ENCODE measurements at regions not wholly inside any gene's neighbourhood (a gene's known extent, or its start where the extent isn't known, plus 50 kb on each side); places are given as distances from the start of the nearest gene placed in this dataset.
"Not testable (repeated sequence)": the region's sequence is repeated elsewhere in the genome, so short reads cannot be mapped to it uniquely, and the experiment has no call there.

DNA sequence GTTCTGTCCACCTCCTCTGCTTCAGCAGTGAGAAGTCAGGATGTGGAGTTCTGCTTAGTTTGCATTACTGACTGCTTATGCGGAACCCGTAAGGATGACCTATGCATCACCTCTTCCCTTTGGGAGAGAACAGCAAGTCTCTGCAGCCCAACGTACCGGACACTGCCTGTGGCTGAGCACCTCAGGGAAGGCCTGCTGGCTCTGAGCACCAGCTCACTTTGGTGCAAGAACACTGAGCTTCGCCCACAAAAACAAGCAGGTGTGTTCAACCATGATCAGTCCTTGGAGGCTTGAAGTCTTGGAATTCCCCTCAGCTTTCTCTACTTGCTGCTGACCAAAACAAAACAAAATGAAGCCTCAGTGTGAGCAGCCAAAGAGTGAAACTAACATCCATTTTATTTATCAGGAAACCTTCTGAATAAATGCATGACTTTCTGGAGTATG lies 52.7 kb upstream of the NCK2 start:
- no peak for DNase-seq (ENCODE audit: low spot score in 2 of 2)

DNA sequence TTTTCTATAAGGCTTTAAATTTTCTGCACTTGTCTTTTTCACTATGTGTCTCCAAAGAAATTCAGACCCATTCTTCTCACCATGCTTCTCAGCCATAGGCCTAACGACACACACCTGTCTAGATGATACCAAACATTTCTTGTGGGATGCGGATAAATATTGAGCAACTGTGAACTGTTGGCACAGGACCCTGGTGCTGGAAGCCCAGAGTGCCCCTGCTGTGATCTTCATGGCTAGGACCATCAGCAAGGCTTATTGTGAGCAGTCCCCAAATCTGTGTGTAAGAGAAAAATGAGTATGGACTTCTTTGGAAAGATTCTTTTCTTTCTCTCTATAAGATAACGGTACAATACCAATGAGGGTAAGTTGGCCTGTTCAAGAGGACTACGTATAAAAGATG lies 54.1 kb upstream of the NCK2 start:
- FAIRE-seq = no peak

More for the DNA sequence above, 52.7 kb upstream of the NCK2 start:
- FAIRE-seq = no peak

DNA sequence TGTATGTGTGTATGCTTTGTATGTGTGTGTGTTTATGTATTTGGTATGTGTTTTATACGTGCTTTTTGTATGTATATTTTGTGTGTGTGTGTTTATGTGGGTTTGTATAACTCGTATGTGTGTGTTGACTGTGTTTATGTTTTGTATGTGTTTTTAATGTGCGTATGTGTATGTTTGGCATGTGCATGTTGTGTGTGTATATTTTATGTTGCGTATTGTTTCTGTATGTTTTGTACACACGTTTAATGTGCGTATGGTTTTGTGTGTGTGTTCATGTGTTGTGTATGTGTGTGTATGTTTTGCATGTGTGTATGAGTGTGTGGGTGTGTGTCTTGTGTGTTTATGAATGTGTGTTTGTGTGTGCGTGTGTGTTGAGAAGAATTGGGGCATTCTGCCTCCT lies 55.2 kb upstream of the NCK2 start:
- DNase-seq (ENCODE audit: low spot score in 2 of 2) = no peak

More for the DNA sequence above, 54.1 kb upstream of the NCK2 start:
- no peak for DNase-seq (ENCODE audit: low spot score in 2 of 2)

DNA sequence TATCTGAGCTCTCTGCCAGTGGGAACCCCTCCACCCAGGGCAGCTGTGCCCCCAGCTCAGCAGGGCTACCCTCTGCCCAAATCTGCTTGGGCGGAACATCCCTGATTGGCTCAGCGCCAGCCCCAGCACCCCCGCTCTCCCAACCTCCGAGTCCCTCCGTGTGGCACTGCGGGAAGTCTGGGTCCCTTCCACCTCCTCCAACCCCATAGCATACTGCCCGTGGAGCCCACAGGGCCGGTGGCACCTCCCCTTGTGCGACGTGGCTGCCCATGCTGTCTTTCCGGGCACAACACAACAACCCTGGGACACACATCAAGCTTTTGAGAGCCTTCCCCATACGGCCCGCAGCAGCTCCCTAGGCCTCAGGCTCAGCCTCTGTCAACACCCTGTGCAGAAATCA lies 55.8 kb upstream of the NCK2 start:
- no peak for FAIRE-seq
- DNase-seq (ENCODE audit: low spot score in 2 of 2) = no peak

More for the DNA sequence above, 55.2 kb upstream of the NCK2 start:
- no peak for FAIRE-seq

DNA sequence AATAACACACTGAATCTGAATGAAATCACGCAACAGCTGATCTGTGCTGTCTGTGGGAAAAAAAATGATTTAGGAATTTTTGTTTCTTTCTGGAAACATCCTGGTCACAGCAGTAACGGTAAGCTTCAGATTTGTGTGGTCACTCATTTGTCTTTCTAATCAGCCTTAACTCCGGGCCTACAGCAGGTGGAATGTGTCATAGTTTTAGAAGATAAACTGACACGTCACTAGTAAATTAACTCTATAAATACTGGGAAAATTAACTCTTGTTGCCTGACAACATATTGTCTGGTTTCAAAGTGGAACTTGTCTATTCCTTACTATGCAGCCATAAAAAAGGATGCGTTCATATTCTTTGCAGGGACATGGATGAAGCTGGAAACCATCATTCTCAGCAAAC lies 58.1 kb upstream of the NCK2 start:
- FAIRE-seq = no peak
- no peak for DNase-seq (ENCODE audit: low spot score in 2 of 2)

DNA sequence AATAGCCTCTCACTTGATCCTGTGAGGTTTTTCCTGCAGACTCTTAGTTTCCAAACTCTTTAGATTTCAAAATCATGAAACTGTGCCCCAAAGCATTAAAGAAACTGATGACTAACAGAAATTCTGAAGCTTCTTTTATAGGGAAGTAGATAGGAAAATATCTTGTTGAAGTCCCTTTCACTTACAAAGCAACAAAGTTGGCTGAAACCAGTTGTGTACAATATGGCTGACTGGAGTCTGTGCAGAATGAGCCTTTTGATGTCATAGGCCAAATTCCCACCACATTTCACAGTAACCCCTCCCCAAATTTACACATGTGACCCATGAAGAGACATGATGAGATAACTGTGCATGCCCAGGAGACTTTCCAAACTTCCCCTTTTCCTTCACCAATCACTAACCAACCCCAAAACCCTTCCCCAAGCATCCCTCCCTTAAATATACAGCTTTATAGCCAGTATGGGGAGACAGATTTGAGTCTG lies 61.7 kb upstream of the NCK2 start:
- DNase-seq (ENCODE audit: low spot score in 2 of 2) (no peak), FAIRE-seq (no peak)

DNA sequence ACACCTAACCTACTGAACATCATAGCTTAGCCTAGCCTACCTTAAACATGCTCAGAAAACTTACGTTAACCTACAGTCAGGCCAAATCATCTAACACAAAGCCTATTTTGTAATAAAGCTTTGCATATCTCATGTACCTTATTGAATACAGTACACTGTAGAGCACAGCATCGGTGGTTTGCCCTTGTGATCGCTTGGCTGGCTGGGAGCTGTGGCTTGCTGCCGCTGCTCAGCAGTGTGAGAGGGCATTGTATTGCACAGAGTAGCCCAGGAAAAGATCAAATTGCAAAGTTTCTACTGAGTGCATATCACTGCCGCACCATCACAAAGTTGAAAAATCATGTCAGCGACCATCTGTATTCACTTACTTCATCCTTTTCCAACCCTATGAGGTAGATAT lies 62.3 kb upstream of the NCK2 start:
- DNase-seq (ENCODE audit: low spot score in 2 of 2) (no peak), FAIRE-seq (no peak)

DNA sequence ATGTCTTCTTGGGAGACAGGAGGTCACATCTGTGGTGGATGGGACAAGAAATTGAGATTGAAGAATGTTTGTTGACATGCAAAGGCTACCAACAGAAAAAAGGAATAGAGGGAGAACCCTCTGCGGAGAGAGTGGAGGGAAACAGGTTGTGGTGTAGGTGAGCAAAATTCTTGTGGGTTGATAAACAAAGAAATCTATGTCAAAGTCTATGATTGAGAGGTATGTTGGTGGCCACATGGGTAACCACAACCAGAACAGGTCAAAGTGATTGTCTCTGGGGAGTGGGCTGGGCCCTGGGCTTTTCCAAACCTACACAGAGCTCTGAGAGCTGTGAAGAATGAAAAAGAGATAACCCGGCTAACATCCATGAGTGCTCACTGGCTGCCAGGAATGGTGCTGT lies 62.8 kb upstream of the NCK2 start:
- no peak for FAIRE-seq
- DNase-seq (ENCODE audit: low spot score in 2 of 2) = no peak

DNA sequence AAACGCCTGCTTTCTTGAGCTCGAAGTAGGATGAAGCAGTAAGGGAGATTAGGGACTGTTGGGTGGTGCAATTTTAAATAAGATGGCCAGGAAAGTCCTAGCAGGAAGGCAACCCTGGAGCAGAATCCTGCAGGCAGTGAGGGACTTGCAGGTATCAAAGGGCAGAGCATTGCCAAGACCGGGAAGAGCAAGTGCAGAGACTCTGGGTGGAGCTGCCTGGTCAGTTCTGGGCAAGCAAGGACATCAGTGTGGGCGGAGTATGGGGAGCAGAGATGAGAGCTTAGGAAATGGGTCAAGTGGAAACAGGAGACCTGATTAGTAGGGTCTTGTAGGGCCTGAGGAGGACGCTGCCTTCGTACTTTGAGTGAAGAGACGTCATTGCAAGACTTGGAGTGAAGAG lies 64.4 kb upstream of the NCK2 start:
- DNase-seq (ENCODE audit: low spot score in 2 of 2) (no peak), FAIRE-seq (no peak)

DNA sequence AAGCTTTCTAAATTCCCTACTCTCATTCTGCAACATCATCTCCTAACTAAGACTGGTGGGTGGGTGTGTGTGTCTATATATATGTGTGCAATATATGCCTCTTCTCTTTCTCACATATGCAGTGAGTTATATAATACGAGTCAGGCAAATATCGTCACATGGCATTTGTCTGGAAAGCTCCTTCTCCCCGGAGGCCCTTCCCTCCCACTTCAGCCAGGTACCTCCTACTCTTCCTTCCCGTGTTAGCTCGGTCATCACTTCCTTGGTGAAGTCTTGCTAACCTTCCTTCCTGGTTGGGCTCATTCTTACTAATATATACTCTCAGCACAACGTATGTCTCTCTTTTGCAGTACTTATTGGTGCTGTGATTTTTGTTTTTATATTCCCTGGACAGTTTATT lies 66.4 kb upstream of the NCK2 start:
- no peak for DNase-seq (ENCODE audit: low spot score in 2 of 2)
- FAIRE-seq = no peak

DNA sequence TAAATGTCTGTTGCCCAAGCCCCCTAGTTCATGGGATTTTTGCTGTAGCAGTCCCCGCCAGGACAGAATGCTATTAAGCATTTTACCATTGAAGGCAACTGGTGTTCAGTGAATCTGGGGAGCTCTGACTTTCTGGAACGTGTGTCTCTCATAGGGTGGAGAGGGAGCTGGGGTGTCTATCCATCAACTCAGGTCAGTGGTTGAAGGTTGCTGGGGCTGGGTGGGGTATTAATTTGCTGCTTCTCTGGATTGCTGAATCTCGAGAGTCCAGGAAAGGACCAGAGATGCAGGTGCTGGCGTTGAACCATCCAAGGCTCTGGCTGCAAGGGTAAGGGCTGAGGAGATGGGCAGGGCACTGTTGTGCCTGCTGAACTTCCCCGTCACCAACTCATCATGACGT lies 66.8 kb upstream of the NCK2 start:
- DNase-seq (ENCODE audit: low spot score in 2 of 2) (no peak), FAIRE-seq (no peak)

DNA sequence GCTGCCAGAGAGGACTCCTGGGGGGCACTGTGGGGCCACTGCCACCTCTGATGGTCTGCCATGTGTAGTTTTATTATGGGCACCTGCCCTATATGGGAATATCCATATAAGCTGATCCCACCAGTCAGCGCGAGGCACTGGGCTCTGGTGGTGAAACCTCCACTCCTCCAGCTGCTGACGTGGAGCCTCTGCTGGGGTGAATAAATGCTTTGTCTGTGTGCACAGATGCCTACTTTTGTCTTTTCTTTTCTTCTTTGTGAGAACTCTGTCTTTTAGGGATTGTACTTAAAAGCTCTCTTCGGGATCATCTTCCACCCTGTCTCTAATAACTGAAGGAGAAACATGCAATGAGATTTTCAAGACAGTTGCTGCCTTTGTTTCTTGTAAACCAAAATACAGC lies 68.9 kb upstream of the NCK2 start:
- no peak for DNase-seq (ENCODE audit: low spot score in 2 of 2)
- no peak for FAIRE-seq

DNA sequence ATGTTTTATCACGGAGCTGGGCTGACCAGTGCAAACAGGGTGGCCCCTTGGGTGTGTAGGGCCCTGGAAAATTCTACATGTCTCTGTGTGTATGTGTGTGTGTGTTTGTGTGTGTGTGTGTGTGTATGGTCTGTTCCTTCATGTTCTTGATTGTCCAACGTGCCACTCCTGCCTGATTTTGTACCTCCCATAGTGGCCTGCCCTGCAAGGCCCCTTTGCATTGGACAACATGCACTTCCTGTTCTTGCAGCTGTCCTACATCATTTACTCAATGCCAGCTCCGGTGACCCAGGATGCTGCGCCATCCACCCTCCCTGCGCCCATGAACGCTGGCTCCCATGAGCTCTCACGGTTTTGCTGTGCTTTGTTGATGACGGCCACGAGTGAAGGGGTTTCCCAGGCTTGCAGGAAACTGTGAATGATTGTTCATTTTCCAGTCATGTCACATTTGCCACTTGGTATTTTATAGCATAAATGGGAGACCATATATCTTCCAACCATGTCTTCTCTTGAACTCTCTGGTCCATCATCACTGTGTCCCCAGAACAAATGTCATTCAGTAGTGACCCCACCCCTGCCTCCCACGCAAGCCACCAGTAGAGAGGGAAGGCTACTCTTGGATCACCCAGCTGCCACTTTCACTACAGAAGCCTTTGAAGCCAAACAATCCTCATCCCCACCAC lies 69.7 kb upstream of the NCK2 start:
- DNase-seq (ENCODE audit: low spot score in 2 of 2) (no peak), FAIRE-seq (no peak)

DNA sequence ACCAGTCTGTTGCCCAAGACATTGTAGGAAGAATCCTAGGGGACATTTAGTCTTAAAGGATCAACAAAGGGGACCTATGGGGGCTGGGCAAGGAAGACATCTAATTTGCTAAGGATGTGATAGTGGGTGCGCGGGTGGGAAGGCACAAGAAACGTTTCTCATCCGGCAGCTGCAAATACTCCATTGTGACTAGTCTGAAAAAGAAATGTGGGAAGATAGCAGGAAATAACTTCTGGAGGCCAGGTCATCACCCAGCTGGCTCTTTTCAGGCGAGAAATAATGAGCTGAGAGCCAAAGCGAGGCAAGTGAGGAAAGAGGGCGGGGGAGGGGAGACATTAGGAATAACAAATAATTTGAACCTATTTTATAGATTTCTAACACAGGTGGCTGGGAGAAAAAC lies 70.3 kb upstream of the NCK2 start:
- no peak for DNase-seq (ENCODE audit: low spot score in 2 of 2)
- no peak for FAIRE-seq

DNA sequence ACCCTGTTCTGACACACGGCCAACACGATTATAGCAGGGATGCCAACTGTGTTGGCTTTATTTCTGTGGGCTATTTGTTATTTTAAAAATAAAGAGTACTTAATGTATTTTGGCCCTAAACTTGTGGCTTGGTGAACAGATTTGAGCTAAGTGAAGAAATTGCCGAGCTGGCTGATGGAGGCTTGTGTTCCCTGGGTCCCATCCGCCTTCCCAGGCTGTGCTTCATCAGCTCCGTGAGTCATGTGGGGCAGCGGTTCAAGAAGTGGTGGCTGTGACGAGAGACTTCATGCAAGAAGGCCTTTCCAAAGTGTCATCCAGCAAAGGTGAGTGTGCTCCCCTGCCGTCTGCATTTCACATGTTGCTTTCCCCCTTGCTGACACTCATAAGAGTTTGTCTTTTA lies 73.6 kb upstream of the NCK2 start:
- FAIRE-seq (no peak), DNase-seq (ENCODE audit: low spot score in 2 of 2) (no peak)

DNA sequence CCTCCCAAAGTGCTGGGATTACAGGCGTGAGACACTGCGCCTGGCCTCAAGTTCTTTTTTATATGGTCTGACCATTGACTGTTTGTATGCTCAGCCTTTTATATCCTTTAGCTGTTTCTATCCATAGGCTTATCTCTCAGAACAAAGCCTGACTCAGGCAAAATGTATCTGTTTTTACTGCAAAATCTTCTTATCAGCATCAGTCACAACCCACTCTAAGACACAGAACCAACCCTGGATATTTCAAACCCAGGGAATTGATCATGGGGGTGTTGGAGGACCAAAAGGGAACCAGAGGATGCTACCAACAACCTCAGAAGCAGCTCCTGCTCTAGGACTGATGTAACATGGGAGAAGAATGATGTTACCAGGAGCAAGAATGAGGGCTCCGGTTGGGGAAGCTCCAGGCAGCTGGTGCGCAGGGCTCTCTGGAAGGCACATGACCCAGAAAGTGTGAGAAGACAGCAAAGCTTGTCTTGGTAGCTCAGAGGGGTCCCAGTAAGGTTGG lies 75.3 kb upstream of the NCK2 start:
- FAIRE-seq (no peak), DNase-seq (ENCODE audit: low spot score in 2 of 2) (no peak)

DNA sequence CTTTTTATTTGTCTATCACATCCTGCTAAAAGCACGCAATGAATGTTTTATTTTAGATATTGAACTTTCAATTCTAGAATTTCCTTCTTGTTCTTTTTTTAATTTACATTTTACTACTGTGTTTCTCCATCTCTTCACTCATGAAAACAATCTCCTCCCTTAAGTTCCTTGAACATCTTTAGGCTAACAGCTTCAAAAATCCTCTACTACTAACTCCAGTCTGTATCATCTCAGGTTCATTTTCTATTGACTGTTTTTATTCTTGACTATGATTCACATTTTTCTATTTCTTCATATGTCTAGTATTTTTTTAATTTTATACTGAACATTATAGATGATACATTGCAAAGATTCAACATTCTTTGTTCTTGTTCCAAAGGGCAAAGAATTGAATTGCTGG lies 79.2 kb upstream of the NCK2 start:
- no peak for DNase-seq (ENCODE audit: low spot score in 2 of 2)
- no peak for FAIRE-seq

DNA sequence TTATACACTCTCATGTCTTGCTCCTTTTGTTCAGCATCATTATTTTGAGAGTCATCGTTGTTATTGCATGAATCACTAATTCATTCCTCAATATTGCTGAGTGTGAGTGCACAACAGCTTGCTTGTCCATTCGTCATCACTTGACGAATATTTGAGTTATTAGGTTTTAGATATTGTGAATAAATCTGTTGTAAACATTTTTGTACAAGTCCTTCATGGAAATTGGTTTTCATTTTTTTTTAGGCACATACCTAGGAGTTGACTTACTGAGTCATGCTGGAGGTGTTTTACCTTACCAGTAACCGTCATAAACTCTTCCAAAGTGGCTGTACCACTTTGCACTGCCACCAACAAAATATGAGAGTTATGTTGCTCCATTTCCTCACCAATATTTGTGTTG lies 84.2 kb upstream of the NCK2 start:
- no peak for DNase-seq (ENCODE audit: low spot score in 2 of 2)
- no peak for FAIRE-seq

DNA sequence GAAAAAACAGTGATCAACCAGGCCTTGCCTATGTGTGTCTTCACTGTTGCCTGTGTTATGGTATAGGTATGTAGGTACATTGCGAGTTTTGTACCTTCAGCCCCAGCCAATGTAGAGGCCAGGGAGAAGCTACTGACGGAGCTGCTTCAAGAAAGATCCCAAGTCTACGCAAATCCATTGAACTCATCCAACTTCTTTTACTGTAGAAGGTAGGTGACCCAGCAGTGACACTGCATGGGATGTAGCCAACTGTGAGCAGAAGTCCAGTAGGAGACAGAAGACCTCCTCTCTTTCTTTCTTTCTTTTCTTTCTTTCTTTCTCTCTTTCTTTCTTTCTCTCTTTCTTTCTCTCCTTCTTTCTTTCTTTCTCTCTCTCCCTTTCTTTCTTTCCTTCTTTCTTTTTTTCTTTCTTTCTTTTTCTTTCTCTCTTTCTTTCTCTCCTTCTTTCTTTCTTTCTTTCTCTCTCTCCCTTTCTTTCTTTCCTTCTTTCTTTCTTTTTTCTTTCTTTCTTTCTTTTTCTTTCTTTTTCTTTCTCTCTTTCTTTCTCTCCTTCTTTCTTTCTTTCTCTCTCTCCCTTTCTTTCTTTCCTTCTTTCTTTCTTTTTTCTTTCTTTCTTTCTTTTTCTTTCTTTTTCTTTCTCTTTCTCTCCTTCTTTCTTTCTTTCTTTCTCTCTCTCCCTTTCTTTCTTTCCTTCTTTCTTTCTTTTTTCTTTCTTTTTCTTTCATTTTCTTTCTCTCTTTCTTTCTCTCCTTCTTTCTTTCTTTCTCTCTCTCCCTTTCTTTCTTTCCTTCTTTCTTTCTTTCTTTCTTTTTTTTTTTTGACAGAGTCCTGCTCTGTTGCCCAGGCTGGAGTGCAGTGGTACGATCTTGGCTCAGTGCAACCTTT lies 88.7 kb upstream of the NCK2 start:
- DNase-seq (ENCODE audit: low spot score in 2 of 2); FAIRE-seq: not testable (repeated sequence)

DNA sequence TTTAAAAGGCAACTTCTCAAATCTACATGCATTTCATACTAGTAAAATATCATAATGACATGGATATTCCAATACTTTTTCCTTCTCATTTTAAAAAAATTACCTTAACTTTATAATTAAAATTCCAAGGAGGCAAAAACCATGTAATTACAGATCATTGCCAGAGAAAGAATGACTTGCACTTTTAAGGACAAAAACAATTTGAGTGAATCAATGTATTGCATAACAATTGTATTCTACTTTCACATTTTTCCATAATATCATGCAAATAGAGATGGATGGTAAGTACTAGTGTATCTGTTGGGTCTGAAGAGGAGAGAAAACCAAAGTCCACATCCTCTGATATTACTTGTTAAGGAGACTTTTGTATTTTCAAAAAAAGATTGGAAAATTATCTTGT lies 89.5 kb upstream of the NCK2 start:
- DNase-seq (ENCODE audit: low spot score in 2 of 2) = no peak
- FAIRE-seq = no peak

DNA sequence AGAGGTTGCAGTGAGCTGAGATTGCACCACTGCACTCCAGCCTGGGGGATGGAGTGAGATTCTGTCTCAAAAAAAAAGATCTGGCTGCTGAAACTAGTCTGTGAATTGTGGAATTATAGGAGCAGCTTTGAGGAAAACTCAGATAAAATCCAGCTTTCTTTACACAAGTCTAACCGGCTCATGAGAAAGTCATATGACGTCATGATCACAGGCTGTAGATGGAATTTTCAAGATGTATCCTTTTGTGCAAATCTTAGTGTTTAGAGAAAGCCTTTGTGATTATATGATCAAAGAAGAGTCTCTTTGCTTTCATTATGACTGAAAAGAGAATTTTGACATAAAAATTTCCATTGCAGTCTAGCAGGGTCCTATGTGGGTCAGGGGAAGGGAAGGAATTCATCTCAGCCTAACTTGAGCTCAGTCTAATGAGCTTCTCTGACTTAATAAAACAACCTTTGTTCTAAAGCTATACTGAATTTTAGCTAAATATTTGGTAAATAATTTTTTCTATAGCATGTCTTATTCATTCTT lies 90.2 kb upstream of the NCK2 start:
- DNase-seq (ENCODE audit: low spot score in 2 of 2) = no peak
- no peak for FAIRE-seq
